NCI-H226 (cell line): ENCODE measurements at regions not wholly inside any gene's neighbourhood (a gene's known extent, or its start where the extent isn't known, plus 50 kb on each side); places are given as distances from the start of the nearest gene placed in this dataset.
A peak's percentile ranks its signal among the peaks of the same experiment; 100 is the strongest.

Source experiments
- DNase-seq: peaks from one replicate; pipeline ENCODE4 v3.0.0-alpha.2; 2015

DNA sequence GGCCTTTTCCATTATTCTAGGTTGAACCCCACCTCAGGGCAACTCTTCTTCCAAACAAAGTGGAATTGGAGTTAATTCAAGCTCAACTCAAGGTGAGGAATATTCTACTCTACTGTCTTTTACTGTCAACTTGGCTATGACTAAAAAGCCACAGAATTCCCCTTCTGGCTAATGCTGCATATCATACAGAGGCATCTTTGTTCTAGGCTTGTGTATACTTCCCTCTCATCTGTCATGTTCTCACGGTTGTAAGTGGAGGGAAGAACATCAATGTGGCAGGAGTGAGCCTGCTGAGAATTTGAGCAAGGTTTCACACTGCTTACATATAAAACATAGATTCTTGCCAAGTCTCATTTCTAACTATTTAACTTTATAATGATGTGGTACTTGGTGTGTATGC lies 921.4 kb upstream of the CNTN5 start:
- no peak for DNase-seq

- no peak for DNase-seq
Observed at GRCh38 chr11:98100689-98101088, 920.1 kb upstream of the CNTN5 start.

DNA sequence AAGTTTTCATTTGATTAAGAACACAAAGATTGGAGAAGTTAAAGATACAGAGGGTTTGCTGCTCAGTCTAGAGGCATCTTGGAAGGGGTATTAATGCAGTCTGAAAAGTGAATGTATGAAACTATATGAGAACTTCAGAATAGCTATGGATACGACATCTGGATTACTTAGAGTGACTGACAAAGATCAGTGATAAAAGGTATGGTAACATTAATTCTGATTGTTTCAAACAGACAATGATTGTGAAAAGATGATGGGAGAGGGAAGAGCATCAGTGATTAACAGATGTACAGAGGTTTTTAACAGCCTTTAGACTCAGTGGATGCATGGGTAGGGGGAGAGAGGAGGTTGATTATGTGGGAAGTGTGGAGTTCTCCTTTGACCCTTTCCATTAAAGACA lies 919.4 kb upstream of the CNTN5 start:
- DNase-seq: no peak

DNA sequence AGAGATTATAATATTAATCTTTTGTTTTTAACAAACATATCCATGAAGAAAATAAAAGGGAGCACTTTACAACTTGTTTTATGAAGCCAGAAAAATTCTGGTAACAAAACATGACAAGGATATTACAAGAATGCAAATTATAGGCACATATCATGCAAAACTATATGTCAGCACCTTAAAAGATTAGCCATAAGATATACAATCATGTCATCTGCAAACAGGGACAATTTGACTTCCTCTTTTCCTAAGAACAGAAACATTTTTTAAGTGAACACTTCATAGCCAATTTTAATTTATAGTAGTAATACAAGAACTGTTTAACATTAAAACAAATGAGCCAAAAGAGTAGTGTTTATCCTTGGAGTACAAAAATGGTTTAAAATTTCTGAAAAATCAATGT lies 916.5 kb upstream of the CNTN5 start:
- no peak for DNase-seq

GRCh38 chr11:98107736-98108135 lies 913.0 kb upstream of the CNTN5 start:
- no peak for DNase-seq

DNA sequence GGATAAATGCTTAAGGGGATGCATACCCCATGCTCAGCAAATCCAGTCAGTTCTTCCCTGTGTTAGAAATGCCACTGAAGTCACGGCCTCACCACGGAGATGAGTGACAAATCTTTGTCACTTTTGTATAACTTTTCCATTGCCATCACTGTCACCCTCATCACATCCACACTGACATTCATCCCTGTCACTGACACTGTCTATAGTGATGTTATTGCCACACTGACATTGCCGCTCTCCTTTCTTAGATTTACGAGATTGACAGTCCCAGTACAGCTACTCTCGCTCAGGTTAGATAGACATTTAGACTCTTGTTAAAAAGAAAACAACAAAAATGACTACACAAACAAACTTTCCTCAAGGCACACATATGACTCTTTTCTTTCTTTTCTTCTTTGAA lies 910.7 kb upstream of the CNTN5 start:
- no peak for DNase-seq

DNA sequence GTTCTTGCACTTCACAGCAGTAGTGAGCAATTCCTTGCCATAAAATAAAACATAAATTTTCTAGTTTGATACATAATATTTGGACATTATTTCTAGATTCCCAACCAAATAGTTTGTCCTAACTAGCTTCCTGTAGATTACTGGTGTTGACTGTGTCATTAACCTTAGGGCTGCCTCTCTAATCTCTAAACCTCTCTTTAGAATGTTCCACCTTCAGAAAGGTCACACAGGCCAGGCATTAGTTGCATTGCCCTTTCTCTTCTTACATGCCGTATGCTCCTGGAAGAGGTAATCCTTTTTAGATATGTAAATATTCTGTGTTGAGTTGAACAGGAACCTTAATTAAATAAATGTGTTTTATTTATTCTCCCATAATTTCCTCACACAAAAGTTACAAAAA lies 904.9 kb upstream of the CNTN5 start:
- DNase-seq: no peak

- no peak for DNase-seq
Observed at GRCh38 chr11:98130117-98130625, 890.6 kb upstream of the CNTN5 start.

DNA sequence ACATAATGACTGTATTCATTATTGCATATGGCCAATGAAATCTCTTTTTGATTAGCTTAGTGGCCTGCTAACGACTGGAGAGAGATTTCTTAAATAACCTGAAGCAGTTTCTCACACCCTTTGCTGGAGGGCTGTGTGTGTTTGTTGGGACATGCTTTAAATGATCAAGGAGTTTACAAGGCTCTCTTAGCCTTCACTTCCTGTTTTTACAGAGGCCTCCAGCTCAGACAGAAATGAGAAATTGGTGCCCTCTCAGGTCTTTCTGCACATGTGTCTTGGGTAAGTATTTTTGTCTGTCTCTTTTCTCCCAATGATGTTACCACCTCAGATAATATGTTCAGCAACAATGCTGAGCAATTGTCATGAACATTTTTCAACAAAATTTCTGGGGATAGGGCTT lies 884.4 kb upstream of the CNTN5 start:
- no peak for DNase-seq

DNA sequence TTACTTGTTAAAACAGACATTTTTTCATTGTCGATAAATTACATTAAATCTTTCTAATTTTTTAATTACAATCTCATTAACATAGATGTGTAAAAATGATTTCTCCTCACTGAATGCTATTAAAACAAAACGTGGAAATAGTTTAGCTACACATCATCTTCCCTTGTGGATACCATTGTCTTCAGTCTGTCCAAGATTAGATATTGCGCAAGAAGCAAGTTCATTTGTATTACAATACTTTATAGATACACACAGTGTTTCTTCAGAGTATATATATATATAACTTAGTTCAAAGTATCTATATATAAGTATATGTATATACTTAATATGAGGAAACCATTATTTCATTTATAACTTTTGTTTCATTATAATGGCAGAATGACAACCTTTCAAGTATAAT lies 883.3 kb upstream of the CNTN5 start:
- no peak for DNase-seq

GRCh38 chr11:98143661-98144060 lies 877.1 kb upstream of the CNTN5 start:
- DNase-seq: no peak

GRCh38 chr11:98153752-98154151 lies 867.0 kb upstream of the CNTN5 start:
- DNase-seq: no peak

GRCh38 chr11:98155696-98156095 lies 865.1 kb upstream of the CNTN5 start:
- DNase-seq: no peak

DNA sequence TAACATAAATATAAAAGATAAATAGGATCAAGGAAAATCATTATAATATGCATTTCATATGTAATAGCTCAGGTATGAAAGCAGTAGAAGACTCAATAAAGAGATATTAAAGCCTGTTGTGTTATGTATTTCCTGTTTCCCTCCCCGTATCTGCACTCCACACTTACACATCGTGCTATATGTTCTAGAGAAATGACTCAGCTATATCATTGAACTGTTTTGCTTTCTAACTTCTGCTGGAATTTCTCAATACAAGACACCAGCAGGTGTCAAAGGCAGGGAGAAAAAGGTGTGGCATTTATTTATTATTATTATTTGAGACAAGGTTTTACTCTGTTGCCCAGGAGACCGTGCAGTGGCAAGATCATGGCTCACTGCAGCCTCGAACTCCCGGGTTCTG lies 842.8 kb upstream of the CNTN5 start:
- no peak for DNase-seq

DNA sequence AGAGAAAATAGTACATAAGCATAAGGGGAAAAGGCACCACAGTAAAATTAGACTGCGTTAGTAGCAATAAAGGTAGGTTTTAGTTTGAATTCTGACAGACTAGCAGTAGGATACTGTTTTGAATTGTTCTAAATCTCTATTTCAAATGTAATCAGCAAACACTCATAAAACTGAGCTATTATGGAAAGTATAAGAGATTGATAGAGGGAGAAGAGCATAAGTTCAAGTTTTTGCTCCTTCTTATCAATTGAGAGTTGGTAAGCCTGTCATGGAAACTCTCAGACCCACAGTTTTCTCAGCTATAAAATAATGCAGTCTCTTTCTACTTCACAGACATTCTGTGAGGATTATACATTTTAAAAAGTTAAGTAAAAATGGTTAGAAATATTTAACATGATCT lies 840.2 kb upstream of the CNTN5 start:
- DNase-seq: no peak

GRCh38 chr11:98180921-98181320 lies 839.8 kb upstream of the CNTN5 start:
- DNase-seq: no peak

GRCh38 chr11:98183034-98183433 lies 837.7 kb upstream of the CNTN5 start:
- no peak for DNase-seq

GRCh38 chr11:98185245-98185644 lies 835.5 kb upstream of the CNTN5 start:
- DNase-seq: no peak

DNA sequence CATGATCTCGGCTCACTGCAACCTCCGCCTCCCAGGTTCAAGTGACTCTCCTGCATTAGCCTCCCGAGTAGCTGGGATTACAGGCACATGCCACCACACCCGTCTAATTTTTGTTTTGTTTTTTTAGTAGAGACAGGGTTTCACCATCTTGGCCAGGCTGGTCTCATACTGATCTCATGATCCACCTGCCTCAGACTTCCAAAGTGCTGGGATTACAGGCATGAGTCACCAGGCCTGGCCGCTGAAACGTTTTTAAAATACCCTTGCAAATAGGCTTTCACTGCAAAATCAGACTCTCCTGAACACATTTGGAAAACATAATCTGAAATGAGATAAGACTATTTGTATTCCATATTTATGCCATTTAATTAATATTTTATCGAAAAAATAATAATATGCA lies 826.1 kb upstream of the CNTN5 start:
- DNase-seq: peak; percentile 22

GRCh38 chr11:98195300-98195699 lies 825.4 kb upstream of the CNTN5 start:
- no peak for DNase-seq

DNA sequence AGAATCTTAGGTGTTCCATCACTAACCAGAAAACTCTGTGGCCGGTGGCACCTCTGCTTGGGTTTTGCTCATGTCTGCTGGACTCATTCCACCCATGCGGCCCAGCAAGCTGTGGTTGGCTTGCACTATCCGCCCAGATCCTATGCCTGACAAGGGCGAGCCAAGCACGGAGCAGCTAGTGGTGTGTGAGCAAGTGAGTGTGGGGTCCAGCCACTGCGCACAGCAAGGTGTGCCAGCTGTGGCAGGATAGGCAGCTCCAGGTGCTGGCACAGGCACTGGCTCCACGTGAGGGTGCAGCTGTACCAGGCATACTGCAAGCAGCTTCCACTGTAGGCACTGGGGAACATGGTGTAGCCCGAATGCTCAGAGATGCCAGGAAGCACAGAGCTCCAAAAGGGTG lies 813.7 kb upstream of the CNTN5 start:
- DNase-seq: no peak

DNA sequence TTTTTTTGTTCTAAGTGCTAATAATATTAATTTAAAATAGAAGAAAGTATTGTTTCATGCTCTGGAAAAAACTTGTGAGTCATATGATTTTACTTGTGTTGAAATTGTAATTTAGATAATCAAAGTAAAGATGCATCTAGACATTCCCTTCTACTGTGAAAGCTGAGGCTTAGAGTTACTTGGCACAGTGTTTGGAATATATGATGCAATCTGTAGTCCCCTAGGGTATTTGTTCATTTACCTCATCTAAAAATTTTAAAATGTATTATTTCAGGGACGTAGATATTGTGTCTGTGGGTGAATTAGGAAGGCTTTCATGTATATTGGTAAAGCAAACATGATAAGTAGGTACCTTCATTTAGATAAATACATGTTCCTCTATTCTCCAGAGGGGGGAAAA lies 793.5 kb upstream of the CNTN5 start:
- no peak for DNase-seq

DNA sequence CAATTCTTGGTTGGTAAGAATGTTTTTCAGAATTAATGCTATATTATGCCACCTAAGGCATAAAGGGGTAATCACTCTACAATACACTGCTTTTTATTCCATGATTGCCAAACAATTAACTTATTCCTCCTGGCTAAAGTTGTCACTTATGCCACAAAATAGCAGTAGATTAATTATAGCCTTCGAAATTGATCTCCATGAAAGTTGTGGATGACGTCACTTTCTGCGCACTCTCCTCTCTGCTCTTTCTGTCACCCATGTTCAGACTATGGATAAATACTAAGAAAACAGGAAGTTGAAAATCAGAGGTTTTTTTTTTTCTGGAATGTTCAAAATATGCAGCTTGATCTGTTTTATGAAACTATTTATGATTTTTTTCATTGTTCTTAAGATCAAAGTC lies 790.1 kb upstream of the CNTN5 start:
- no peak for DNase-seq

DNA sequence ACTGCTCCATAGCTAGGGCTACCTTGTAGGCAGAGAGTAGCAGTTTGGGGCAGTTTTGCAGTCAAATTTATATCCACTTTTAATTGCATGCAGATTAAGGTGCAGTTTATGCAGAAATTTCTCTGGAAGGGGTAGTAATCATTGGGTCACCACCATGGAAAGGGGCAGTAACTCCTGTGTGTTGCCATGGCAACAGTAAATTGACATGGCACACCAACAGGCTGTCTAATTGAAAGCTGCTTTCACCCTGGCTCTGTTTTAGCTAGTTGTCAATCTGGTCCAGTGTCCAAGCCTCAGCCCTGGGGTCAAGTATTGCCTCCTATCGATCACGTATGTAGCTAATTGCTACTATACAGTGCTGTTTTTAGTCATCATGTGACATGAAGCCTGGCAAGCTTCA lies 786.1 kb upstream of the CNTN5 start:
- no peak for DNase-seq

DNA sequence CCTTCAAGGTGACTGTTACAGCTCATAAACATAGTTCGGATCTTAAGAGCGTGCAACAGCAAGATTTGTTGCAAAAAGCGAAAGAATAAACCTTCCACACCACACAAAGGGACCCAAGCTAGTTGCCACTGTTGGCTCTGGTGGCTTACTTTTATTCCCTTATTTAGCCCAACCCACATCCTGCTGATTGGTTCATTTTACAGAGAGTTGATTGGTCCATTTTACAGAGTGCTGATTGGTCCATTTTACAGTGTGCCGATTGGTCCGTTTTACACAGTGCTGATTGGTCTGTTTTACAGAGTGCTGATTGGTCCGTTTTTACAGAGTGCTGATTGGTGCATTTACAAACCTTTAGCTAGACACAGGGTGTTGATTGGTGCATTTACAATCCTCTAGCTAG lies 776.9 kb upstream of the CNTN5 start:
- DNase-seq: no peak

- DNase-seq: no peak
Observed at GRCh38 chr11:98260983-98261382, 759.8 kb upstream of the CNTN5 start.
